GM19193 (cell line): ENCODE measurements at regions not wholly inside any gene's neighbourhood (a gene's known extent, or its start where the extent isn't known, plus 50 kb on each side); places are given as distances from the start of the nearest gene placed in this dataset.

Experiments
- POLR2A ChIP-seq: IDR thresholded peaks from 4 replicates; pipeline ENCODE4 v1.6.1; 2011; ENCODE audit not compliant: insufficient read depth, insufficient read length; ENCODE audit errors: extremely low read depth

DNA sequence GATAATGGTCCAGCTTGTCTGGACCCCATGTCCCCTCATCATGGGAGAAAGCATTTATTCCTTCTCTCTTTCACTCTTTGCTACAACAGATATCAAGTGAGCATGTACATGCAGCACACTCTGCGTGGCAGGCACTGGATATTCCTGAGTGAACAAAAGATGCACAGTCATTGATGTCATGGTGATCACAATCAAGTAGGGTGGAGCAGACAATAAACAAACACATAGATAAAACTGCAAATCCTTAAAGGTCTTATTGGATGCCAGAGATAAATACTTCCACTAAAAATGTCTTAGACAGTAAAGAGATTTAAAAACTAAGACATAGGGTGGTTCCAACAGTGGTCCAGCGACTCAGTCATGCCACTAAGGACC is 178.0 kb downstream of the ZC3H11B start:
- no peak for TF ChIP-seq POLR2A

- no peak for TF ChIP-seq POLR2A
Observed at GRCh38 chr1:219434285-219434922, 178.5 kb downstream of the ZC3H11B start.

- TF ChIP-seq POLR2A, result no peak
Observed at GRCh38 chr1:219433496-219434131, 179.3 kb downstream of the ZC3H11B start.

- TF ChIP-seq POLR2A, result no peak
Observed at GRCh38 chr1:219433001-219433400, 179.9 kb downstream of the ZC3H11B start.

GRCh38 chr1:219432191-219432606 is 180.7 kb downstream of the ZC3H11B start:
- no peak for TF ChIP-seq POLR2A

- TF ChIP-seq POLR2A, result no peak
Observed at GRCh38 chr1:219430419-219430818, 182.5 kb downstream of the ZC3H11B start.

DNA sequence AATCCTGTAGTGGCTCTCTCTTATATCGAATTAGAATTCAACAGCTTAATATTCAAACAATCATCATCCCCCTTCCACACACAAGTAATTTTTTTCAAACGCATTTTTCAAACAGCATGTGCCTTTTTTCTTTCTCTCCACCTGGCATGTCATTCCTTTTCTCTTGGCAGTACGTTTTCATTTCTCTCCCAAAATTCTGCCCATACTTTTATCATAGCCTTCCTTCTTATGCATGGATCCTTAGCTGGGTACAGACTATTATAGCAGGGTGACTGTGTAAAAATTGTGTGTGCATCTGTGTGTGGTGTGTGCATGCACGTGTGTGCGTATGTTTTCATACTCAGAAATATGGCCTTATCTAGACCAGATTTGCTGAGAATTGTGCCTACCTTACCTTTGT is 184.3 kb downstream of the ZC3H11B start:
- no peak for TF ChIP-seq POLR2A

DNA sequence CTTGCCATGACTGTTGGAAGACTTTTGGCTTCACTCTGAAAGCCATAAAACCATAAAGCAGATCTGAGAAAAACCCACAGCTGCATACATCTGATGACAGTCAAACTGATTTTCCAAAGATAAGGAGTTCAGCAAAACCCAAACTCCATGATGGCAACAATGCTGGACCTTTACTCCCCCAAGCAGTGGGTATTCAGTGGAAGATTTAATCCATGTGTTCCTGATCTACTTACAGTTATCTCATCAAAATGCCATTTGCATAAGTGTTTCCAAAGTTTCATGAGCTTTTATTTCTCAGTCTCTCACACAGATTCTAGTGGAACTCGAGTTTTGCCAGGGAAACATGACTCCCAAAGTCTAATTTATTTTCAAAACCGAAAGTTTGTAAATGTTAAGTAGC is 184.9 kb downstream of the ZC3H11B start:
- TF ChIP-seq POLR2A, result no peak

- TF ChIP-seq POLR2A, result no peak
Observed at GRCh38 chr1:219427403-219427802, 185.5 kb downstream of the ZC3H11B start.

DNA sequence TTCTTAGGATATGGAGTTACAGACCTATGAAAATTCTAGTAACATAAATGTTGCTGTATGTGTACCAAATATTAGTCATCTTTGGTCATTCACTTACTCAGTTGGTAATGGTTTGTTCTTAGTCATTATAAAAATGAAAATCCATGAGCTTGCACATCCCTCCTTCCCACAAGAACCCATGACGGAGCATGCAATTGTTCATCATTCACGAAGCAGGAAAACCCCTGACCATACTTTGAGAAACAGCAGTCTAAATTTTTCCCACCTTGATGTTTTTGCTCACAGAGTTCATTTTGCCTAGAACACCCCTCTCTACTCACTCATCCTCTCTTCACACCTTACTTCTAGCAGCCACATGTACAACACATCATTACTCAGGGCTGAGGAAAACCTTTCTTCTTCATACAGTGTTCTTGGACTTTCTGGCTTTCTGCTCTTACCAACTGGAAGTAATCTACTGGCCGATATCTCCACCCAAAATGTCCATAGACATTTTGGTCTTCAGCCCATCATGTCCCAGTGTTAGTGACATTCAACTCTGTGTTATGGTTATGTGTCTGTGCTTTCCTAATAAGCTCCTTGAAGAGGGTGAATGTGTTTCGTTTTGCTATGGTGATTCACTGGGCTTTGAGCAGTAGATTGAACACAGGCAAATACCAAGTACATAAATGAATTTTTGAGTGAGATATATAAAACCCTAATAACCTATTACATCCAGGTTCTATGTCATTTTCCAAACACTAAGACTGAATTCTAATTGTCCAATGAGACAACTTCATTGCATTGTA is 189.9 kb downstream of the ZC3H11B start:
- no peak for TF ChIP-seq POLR2A

- TF ChIP-seq POLR2A, result no peak
Observed at GRCh38 chr1:219420913-219421312, 192.0 kb downstream of the ZC3H11B start.

GRCh38 chr1:219419860-219420259 is 193.0 kb downstream of the ZC3H11B start:
- TF ChIP-seq POLR2A, result no peak

GRCh38 chr1:219419065-219419464 is 193.8 kb downstream of the ZC3H11B start:
- TF ChIP-seq POLR2A, result no peak

DNA sequence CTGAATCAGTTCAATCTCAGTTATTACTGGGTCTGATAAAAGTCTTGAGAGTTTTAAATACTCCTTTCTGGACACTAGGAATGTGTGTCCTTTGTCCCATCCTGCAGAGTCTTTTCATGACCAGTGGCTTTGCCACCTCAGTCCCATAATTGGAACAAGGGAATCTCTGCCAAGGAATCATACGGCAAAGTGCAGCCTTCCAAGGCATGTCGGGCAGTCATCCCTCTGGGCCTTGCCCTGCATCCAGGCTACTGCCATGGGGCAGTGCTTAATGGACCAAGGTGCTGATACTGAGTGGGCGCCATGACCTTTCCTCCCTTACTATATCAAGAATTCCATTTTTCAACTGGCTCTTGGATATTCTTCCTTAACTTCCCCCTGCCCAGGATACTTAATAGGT is 195.3 kb downstream of the ZC3H11B start:
- no peak for TF ChIP-seq POLR2A

- TF ChIP-seq POLR2A, result no peak
Observed at GRCh38 chr1:219416598-219417238, 196.2 kb downstream of the ZC3H11B start.

DNA sequence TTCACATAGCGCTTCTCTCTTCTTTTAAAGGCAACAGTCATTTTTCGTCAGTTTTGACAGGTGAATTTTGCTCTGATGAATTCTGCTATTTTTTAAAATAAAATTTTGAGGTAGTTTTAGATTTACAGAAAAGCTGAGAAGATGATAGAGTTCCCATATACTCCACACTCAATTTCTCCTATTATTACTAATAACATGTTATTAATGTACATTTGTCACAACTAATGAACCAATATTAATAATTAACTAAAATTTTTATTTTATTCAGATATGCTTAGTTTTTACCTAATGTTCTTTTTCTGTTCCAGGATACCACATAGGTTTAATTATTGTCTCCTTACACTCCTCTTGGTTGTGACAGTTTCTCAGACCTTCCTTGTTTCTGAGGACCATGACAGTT is 197.0 kb downstream of the ZC3H11B start:
- no peak for TF ChIP-seq POLR2A

DNA sequence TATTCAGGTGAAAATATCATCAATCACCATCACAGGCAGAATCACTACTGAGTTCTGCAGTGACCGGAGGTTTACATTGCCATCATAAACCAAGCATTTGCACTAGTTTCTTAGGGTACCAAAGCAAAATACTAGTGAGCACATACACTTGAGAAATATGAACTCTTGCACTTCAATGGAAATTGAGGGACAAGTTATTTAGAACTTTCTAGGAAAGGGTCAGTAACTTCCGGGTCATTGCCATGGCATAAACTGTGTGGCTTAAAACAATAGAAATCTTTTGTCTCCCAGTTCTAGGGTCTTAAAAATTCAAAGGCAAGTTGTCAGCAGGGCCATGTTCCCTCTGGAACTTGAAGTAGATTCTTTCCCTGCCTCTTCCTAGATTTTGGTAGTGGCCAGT is 197.5 kb downstream of the ZC3H11B start:
- no peak for TF ChIP-seq POLR2A
